ENCODE measurements at regions not wholly inside any gene's neighbourhood (a gene's known extent, or its start where the extent isn't known, plus 50 kb on each side); places are given as distances from the start of the nearest gene placed in this dataset.

GRCh38 chr13:21966014-21966413, 295.1 kb downstream of the FGF9 start:
- Histone ChIP-seq H2AFZ (ENCODE audit: low read length) (no peak overlapping the region), H3K36me3 (ENCODE audit: low read depth, low read length) (no peaks in the 10 kb centered on the region), H3K79me2 (ENCODE audit: low read length) (no peaks in the 10 kb centered on the region), H3K4me2 (ENCODE audit: low read length) (no peak overlapping the region), H3K27ac (ENCODE audit: low read length) (no peak overlapping the region), H4K20me1 (ENCODE audit: low read length) (no peaks in the 10 kb centered on the region), H3F3A (ENCODE audit: low read length, unreplicated experiment) (no peaks in the 10 kb centered on the region), H3K9me2 (replicated peaks; ENCODE audit: low read length) (no peaks in the 10 kb centered on the region), H3K27me3 (ENCODE audit: low read length) (0 out of 2 replicates have a peak, but pooled peaks cover 3% of the 10 kb centered on the region), H3K9ac (ENCODE audit: low read length) (no peak overlapping the region), H3K9me3 (ENCODE audit: low read length) (no peaks in the 10 kb centered on the region), H3K4me1 (ENCODE audit: insufficient read depth, low read length) (no peaks in the 10 kb centered on the region), H3K4me3 (ENCODE audit: low read length) (no peak overlapping the region)
- BruUV-seq (replicated peaks): no TSS peak
- POLR2A ChIA-PET (ENCODE audit: unreplicated experiment): no interaction called here
- TF ChIP-seq CTCF (conservative IDR thresholded peaks at IDR 0.05; ENCODE audit: low read depth, low read length) (no peak), EZH2 (IDR thresholded peaks at IDR 0.05; ENCODE audit: low read length, unreplicated experiment) (no peak), EZH2phosphoT487 (IDR thresholded peaks at IDR 0.05; ENCODE audit: borderline replicate concordance, low read length) (no peak)
- no peak for ATAC-seq
- intact Hi-C loops (cut with micrococcal nuclease): no loop called here
- DNase-seq: no peak
- CTCF ChIA-PET: no interaction called here

DNA sequence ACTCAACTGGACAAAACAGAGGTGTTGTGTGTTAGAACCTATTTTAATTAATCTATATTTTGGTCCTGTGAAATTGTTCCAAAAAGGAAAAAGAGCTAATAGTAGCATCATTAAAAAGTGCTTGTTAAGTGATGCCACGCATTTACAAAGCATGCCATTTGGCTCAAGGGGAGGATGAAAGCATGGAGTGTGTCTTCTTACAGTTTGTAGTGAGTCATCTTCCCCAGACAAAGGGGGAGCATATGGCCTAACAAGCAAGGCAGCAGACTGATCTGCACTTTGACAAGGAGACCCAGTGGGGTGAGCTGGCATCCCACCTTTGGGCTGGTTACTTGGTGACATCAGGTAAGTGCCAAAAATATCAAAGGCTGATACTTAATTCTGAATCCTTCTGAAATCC, 297.0 kb downstream of the FGF9 start:
- no peak overlapping the region for H3K4me2 ChIP-seq (ENCODE audit: low read length)
- DNase-seq: no peak
- CTCF ChIA-PET: no interaction called here

DNA sequence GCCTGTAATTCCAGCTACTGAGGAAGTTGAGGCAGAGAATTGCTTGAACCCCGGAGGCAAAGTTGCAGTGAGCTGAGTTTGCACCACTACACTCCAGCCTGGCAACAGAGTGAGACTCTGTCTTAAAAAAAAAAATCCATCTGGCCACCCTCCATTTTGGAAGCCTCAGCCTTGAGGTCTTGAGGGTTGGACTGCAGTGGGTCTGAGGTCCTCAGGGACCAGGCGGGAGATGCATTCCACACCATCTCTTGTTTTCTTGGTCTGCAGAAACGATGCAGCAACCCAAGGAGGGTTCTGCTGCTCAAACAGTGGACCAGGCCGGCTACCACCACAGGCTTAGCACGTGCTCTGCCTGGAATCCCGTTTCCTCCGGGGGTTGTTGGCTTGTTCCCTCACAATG, 299.3 kb downstream of the FGF9 start:
- no peaks in the 10 kb centered on the region for H3K4me1 ChIP-seq (ENCODE audit: insufficient read depth, low read length)
- intact Hi-C loops (cut with micrococcal nuclease): no loop called here
- no peaks in the 10 kb centered on the region for H3K9me3 ChIP-seq (ENCODE audit: low read length)
- H2AFZ ChIP-seq (ENCODE audit: low read length): no peak overlapping the region
- no peak overlapping the region for H3K27ac ChIP-seq (ENCODE audit: low read length)
- H3K9ac ChIP-seq (ENCODE audit: low read length): no peak overlapping the region
- no peak for TF ChIP-seq CTCF (conservative IDR thresholded peaks at IDR 0.05; ENCODE audit: low read depth, low read length)
- no peak for TF ChIP-seq EZH2phosphoT487 (IDR thresholded peaks at IDR 0.05; ENCODE audit: borderline replicate concordance, low read length)
- no peak for TF ChIP-seq EZH2 (IDR thresholded peaks at IDR 0.05; ENCODE audit: low read length, unreplicated experiment)
- BruUV-seq (replicated peaks): no TSS peak
- H4K20me1 ChIP-seq (ENCODE audit: low read length): no peaks in the 10 kb centered on the region
- ChIA-PET CTCF (no interaction called here), POLR2A (ENCODE audit: unreplicated experiment) (no interaction called here)
- DNase-seq (no peak), ATAC-seq (no peak)
- no peaks in the 10 kb centered on the region for H3K9me2 ChIP-seq (replicated peaks; ENCODE audit: low read length)
- H3K4me3 ChIP-seq (ENCODE audit: low read length): no peak overlapping the region
- no peaks in the 10 kb centered on the region for H3F3A ChIP-seq (ENCODE audit: low read length, unreplicated experiment)
- no peaks in the 10 kb centered on the region for H3K79me2 ChIP-seq (ENCODE audit: low read length)
- H3K27me3 ChIP-seq (ENCODE audit: low read length): 0 out of 2 replicates have a peak, but pooled peaks cover 3% of the 10 kb centered on the region
- no peaks in the 10 kb centered on the region for H3K36me3 ChIP-seq (ENCODE audit: low read depth, low read length)
- H3K4me2 ChIP-seq (ENCODE audit: low read length): no peak overlapping the region

More for the DNA sequence above, 297.0 kb downstream of the FGF9 start:
- Histone ChIP-seq H3K9ac (ENCODE audit: low read length) (no peak overlapping the region), H3K4me1 (ENCODE audit: insufficient read depth, low read length) (no peaks in the 10 kb centered on the region), H3K27ac (ENCODE audit: low read length) (no peak overlapping the region), H3F3A (ENCODE audit: low read length, unreplicated experiment) (no peaks in the 10 kb centered on the region), H3K9me3 (ENCODE audit: low read length) (no peaks in the 10 kb centered on the region), H3K27me3 (ENCODE audit: low read length) (0 out of 2 replicates have a peak, but pooled peaks cover 3% of the 10 kb centered on the region), H3K4me3 (ENCODE audit: low read length) (no peak overlapping the region), H3K79me2 (ENCODE audit: low read length) (no peaks in the 10 kb centered on the region), H2AFZ (ENCODE audit: low read length) (no peak overlapping the region), H4K20me1 (ENCODE audit: low read length) (no peaks in the 10 kb centered on the region), H3K9me2 (replicated peaks; ENCODE audit: low read length) (no peaks in the 10 kb centered on the region), H3K36me3 (ENCODE audit: low read depth, low read length) (no peaks in the 10 kb centered on the region)
- BruUV-seq (replicated peaks): no TSS peak
- POLR2A ChIA-PET (ENCODE audit: unreplicated experiment): no interaction called here
- TF ChIP-seq EZH2 (IDR thresholded peaks at IDR 0.05; ENCODE audit: low read length, unreplicated experiment) (no peak), EZH2phosphoT487 (IDR thresholded peaks at IDR 0.05; ENCODE audit: borderline replicate concordance, low read length) (no peak), CTCF (conservative IDR thresholded peaks at IDR 0.05; ENCODE audit: low read depth, low read length) (no peak)
- intact Hi-C loops (cut with micrococcal nuclease): no loop called here
- ATAC-seq: no peak
